GM12865 (cell line): ENCODE measurements at regions not wholly inside any gene's neighbourhood (a gene's known extent, or its start where the extent isn't known, plus 50 kb on each side); places are given as distances from the start of the nearest gene placed in this dataset.

Source experiments
- DNase-seq: peaks from one replicate; pipeline ENCODE4 v3.0.0; 2010; ENCODE audit warnings: low read depth
- H3K4me3 ChIP-seq: 2 replicates; pipeline ENCODE4 v1.5.1; 2011; ENCODE audit warnings: mild to moderate bottlenecking, low read depth, low read length, control low read depth
- CTCF ChIP-seq: IDR thresholded peaks from 2 replicates; pipeline ENCODE4 v1.5.1; 2011; ENCODE audit warnings: low read length, control low read depth, low read depth, inconsistent platforms; ENCODE audit not compliant: insufficient read depth; ENCODE audit errors: missing control alignments

- H3K4me3 ChIP-seq: no peak overlapping the region
- DNase-seq: no peak
- TF ChIP-seq CTCF: no peak
Measured at GRCh38 chr17:79169366-79169765, 94.7 kb downstream of the ENGASE start.

- H3K4me3 ChIP-seq: no peak overlapping the region
- DNase-seq: no peak
- no peak for TF ChIP-seq CTCF
Measured at GRCh38 chr17:79168486-79169055, 93.9 kb downstream of the ENGASE start.

- no peak for TF ChIP-seq CTCF
- no peak overlapping the region for H3K4me3 ChIP-seq
- DNase-seq: no peak
Measured at GRCh38 chr17:79167486-79167885, 92.9 kb downstream of the ENGASE start.

- no peak for TF ChIP-seq CTCF
- DNase-seq: no peak
- no peak overlapping the region for H3K4me3 ChIP-seq
Measured at GRCh38 chr17:79165756-79166473, 91.3 kb downstream of the ENGASE start.

GRCh38 chr17:79164913-79165695 is 90.5 kb downstream of the ENGASE start:
- DNase-seq: no peak
- no peak for TF ChIP-seq CTCF
- no peak overlapping the region for H3K4me3 ChIP-seq

GRCh38 chr17:79164408-79164807 is 89.8 kb downstream of the ENGASE start:
- no peak for TF ChIP-seq CTCF
- no peak overlapping the region for H3K4me3 ChIP-seq
- no peak for DNase-seq
